Chondrocyte (in vitro differentiated cells): ENCODE measurements at regions not wholly inside any gene's neighbourhood (a gene's known extent, or its start where the extent isn't known, plus 50 kb on each side); places are given as distances from the start of the nearest gene placed in this dataset.
A peak's percentile ranks its signal among the peaks of the same experiment; 100 is the strongest.

Experiments
- DNase-seq: peaks from one replicate; pipeline ENCODE4 v3.0.0; 2021; ENCODE audit warnings: mixed read lengths, low spot score
- H3K27ac Mint-ChIP-seq: one replicate; pipeline ENCODE4 v1.8.0; 2021; ENCODE audit warnings: mild to moderate bottlenecking, moderate library complexity, mixed read lengths; ENCODE audit not compliant: unreplicated experiment
- H3K27me3 Mint-ChIP-seq: 2 replicates; pipeline ENCODE4 v1.8.0; 2021; ENCODE audit warnings: low read depth, mixed read lengths
- H3K36me3 Mint-ChIP-seq: 2 replicates; pipeline ENCODE4 v1.8.0; 2021; ENCODE audit warnings: low read depth, mixed read lengths
- H3K4me1 Mint-ChIP-seq: 2 replicates; pipeline ENCODE4 v1.8.0; 2021; ENCODE audit warnings: low read depth, mild to moderate bottlenecking, mixed read lengths
- H3K4me3 Mint-ChIP-seq: one replicate; pipeline ENCODE4 v1.8.0; 2021; ENCODE audit warnings: mild to moderate bottlenecking, moderate library complexity, mixed read lengths; ENCODE audit not compliant: unreplicated experiment
- H3K9me3 Mint-ChIP-seq: 2 replicates; pipeline ENCODE4 v1.8.0; 2021; ENCODE audit warnings: low read depth, mixed read lengths
- TF ChIP-seq, protein P1 (sequence below): fragments of 200-600 bp; sonication (generic); IDR thresholded peaks from 2 replicates; pipeline ENCODE4 v1.5.0; 2021; ENCODE audit warnings: antibody characterized with exemption, mild to moderate bottlenecking, moderate library complexity

- TF ChIP-seq, protein P1, sequence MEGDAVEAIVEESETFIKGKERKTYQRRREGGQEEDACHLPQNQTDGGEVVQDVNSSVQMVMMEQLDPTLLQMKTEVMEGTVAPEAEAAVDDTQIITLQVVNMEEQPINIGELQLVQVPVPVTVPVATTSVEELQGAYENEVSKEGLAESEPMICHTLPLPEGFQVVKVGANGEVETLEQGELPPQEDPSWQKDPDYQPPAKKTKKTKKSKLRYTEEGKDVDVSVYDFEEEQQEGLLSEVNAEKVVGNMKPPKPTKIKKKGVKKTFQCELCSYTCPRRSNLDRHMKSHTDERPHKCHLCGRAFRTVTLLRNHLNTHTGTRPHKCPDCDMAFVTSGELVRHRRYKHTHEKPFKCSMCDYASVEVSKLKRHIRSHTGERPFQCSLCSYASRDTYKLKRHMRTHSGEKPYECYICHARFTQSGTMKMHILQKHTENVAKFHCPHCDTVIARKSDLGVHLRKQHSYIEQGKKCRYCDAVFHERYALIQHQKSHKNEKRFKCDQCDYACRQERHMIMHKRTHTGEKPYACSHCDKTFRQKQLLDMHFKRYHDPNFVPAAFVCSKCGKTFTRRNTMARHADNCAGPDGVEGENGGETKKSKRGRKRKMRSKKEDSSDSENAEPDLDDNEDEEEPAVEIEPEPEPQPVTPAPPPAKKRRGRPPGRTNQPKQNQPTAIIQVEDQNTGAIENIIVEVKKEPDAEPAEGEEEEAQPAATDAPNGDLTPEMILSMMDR = no peak
- peaks cover 31% of the 10 kb centered on the region for H3K9me3 Mint-ChIP-seq
- H3K27me3 Mint-ChIP-seq = no peaks in the 10 kb centered on the region
- H3K36me3 Mint-ChIP-seq = no peaks in the 10 kb centered on the region
- no peaks in the 10 kb centered on the region for H3K4me1 Mint-ChIP-seq
- no peak overlapping the region for H3K4me3 Mint-ChIP-seq
- no peak for DNase-seq
- no peak overlapping the region for H3K27ac Mint-ChIP-seq
Observed at GRCh38 chr3:166663194-166663593, 716.9 kb downstream of the ZBBX start.

GRCh38 chr3:166661621-166662020, 718.5 kb downstream of the ZBBX start:
- peaks cover 39% of the 10 kb centered on the region for H3K9me3 Mint-ChIP-seq
- TF ChIP-seq, protein P1 = no peak

GRCh38 chr3:166660962-166661361, 719.1 kb downstream of the ZBBX start:
- H3K4me1 Mint-ChIP-seq = no peaks in the 10 kb centered on the region
- no peak for DNase-seq
- TF ChIP-seq, protein P1 = no peak
- H3K36me3 Mint-ChIP-seq = no peaks in the 10 kb centered on the region
- H3K27ac Mint-ChIP-seq = no peak overlapping the region
- H3K4me3 Mint-ChIP-seq = no peak overlapping the region
- H3K27me3 Mint-ChIP-seq = no peaks in the 10 kb centered on the region
- H3K9me3 Mint-ChIP-seq = peaks cover 42% of the 10 kb centered on the region

More at GRCh38 chr3:166661621-166662020, 718.5 kb downstream of the ZBBX start:
- DNase-seq = no peak
- Mint-ChIP-seq H3K27ac (no peak overlapping the region), H3K4me1 (no peaks in the 10 kb centered on the region), H3K27me3 (no peaks in the 10 kb centered on the region), H3K4me3 (no peak overlapping the region), H3K36me3 (no peaks in the 10 kb centered on the region)

DNA sequence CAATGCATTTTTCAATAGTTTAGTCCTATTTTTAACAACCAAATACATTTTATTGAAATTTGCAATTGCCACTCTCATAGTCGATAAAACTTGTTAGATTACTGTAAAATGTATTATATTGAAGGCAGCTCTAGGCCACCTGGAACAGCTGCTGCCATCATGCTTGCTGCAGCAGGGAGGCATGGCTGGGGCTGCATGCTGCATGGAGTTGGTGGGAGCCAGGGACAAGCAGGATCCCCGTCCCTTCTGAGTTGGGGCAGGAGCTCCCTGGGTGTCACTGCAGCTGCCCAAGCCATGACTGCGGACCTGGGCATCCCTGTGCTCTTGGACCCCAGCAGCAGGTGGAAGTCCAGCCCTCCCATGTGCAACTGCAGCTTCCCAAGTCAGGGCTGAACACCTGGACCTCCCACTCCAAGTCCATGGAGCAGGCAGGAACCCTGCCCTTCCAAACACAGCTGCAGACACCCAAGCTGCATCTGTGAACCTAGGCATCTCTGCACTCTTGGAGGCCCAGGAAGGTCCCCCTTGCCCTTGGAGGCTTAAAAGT, 742.0 kb downstream of the ZBBX start:
- no peaks in the 10 kb centered on the region for H3K27me3 Mint-ChIP-seq
- TF ChIP-seq, protein P1 = no peak
- no peaks in the 10 kb centered on the region for H3K36me3 Mint-ChIP-seq
- H3K4me1 Mint-ChIP-seq = no peaks in the 10 kb centered on the region
- no peak overlapping the region for H3K27ac Mint-ChIP-seq
- H3K9me3 Mint-ChIP-seq = no peaks in the 10 kb centered on the region
- no peak overlapping the region for H3K4me3 Mint-ChIP-seq
- DNase-seq = peak; percentile 71

GRCh38 chr3:166634091-166634746, 745.9 kb downstream of the ZBBX start:
- TF ChIP-seq, protein P1 = no peak
- Mint-ChIP-seq H3K9me3 (no peaks in the 10 kb centered on the region), H3K4me1 (no peaks in the 10 kb centered on the region), H3K36me3 (no peaks in the 10 kb centered on the region), H3K27ac (no peak overlapping the region), H3K4me3 (no peak overlapping the region), H3K27me3 (no peaks in the 10 kb centered on the region)
- DNase-seq = no peak
